Neural crest cell (in vitro differentiated cells): ENCODE measurements at regions not wholly inside any gene's neighbourhood (a gene's known extent, or its start where the extent isn't known, plus 50 kb on each side); places are given as distances from the start of the nearest gene placed in this dataset.

Experiments used
- DNase-seq: peaks from one replicate; pipeline ENCODE4 v3.0.0; 2021; ENCODE audit warnings: low read depth, mixed read lengths, low spot score
- H3K27ac Mint-ChIP-seq: one replicate; pipeline ENCODE4 v1.8.0; 2021; ENCODE audit warnings: mild to moderate bottlenecking, mixed read lengths; ENCODE audit not compliant: unreplicated experiment
- H3K27me3 Mint-ChIP-seq: 2 replicates; pipeline ENCODE4 v1.8.0; 2021; ENCODE audit warnings: low read depth, mild to moderate bottlenecking, mixed read lengths
- H3K36me3 Mint-ChIP-seq: 2 replicates; pipeline ENCODE4 v1.8.0; 2021; ENCODE audit warnings: low read depth, mild to moderate bottlenecking, mixed read lengths
- H3K4me1 Mint-ChIP-seq: 2 replicates; pipeline ENCODE4 v1.8.0; 2021; ENCODE audit warnings: mixed read lengths
- H3K4me3 Mint-ChIP-seq: one replicate; pipeline ENCODE4 v1.8.0; 2021; ENCODE audit warnings: mild to moderate bottlenecking, mixed read lengths
- H3K9me3 Mint-ChIP-seq: 2 replicates; pipeline ENCODE4 v1.8.0; 2021; ENCODE audit warnings: mixed read lengths
- CTCF ChIP-seq: fragments of 200-600 bp; sonication (generic); conservative IDR thresholded peaks from 2 replicates; pipeline ENCODE4 v1.5.0; 2021; ENCODE audit warnings: antibody characterized with exemption, mild to moderate bottlenecking

GRCh38 chr2:147760984-147761383 lies 83.8 kb upstream of the ACVR2A start:
- H3K4me3 Mint-ChIP-seq: no peak overlapping the region
- TF ChIP-seq CTCF: no peak
- peaks cover 12% of the 10 kb centered on the region for H3K9me3 Mint-ChIP-seq
- no peak for DNase-seq
- no peaks in the 10 kb centered on the region for H3K27me3 Mint-ChIP-seq
- H3K36me3 Mint-ChIP-seq: peaks cover 8% of the 10 kb centered on the region
- H3K4me1 Mint-ChIP-seq: peaks cover 6% of the 10 kb centered on the region
- no peak overlapping the region for H3K27ac Mint-ChIP-seq

GRCh38 chr2:147759536-147759935 lies 85.3 kb upstream of the ACVR2A start:
- Mint-ChIP-seq H3K4me3 (no peak overlapping the region), H3K36me3 (peaks cover 6% of the 10 kb centered on the region), H3K4me1 (peaks cover 6% of the 10 kb centered on the region), H3K27me3 (no peaks in the 10 kb centered on the region), H3K27ac (no peak overlapping the region), H3K9me3 (peaks cover 10% of the 10 kb centered on the region)
- no peak for TF ChIP-seq CTCF
- DNase-seq: no peak

- H3K27me3 Mint-ChIP-seq: no peaks in the 10 kb centered on the region
- peaks cover 7% of the 10 kb centered on the region for H3K9me3 Mint-ChIP-seq
- peaks cover 2% of the 10 kb centered on the region for H3K36me3 Mint-ChIP-seq
- no peak for DNase-seq
- H3K4me3 Mint-ChIP-seq: no peak overlapping the region
- H3K4me1 Mint-ChIP-seq: peaks cover 6% of the 10 kb centered on the region
- H3K27ac Mint-ChIP-seq: no peak overlapping the region
- no peak for TF ChIP-seq CTCF
These were observed 86.0 kb upstream of the ACVR2A start for GRCh38 chr2:147758821-147759220.

- Mint-ChIP-seq H3K4me3 (no peak overlapping the region), H3K4me1 (peaks cover 6% of the 10 kb centered on the region), H3K36me3 (no peaks in the 10 kb centered on the region), H3K9me3 (no peaks in the 10 kb centered on the region), H3K27me3 (no peaks in the 10 kb centered on the region), H3K27ac (no peak overlapping the region)
- no peak for DNase-seq
- TF ChIP-seq CTCF: no peak
These were observed 88.8 kb upstream of the ACVR2A start for GRCh38 chr2:147756069-147756468.

GRCh38 chr2:147740211-147740927 lies 104.5 kb upstream of the ACVR2A start:
- H3K4me1 Mint-ChIP-seq: no peaks in the 10 kb centered on the region
- no peak overlapping the region for H3K4me3 Mint-ChIP-seq
- no peak overlapping the region for H3K27ac Mint-ChIP-seq
- DNase-seq: no peak
- TF ChIP-seq CTCF: no peak
- H3K36me3 Mint-ChIP-seq: peaks cover 7% of the 10 kb centered on the region
- H3K9me3 Mint-ChIP-seq: peaks cover 10% of the 10 kb centered on the region
- H3K27me3 Mint-ChIP-seq: no peaks in the 10 kb centered on the region
